ENCODE measurements at regions not wholly inside any gene's neighbourhood (a gene's known extent, or its start where the extent isn't known, plus 50 kb on each side); places are given as distances from the start of the nearest gene placed in this dataset.
"Not testable (repeated sequence)": the region's sequence is repeated elsewhere in the genome, so short reads cannot be mapped to it uniquely, and the experiment has no call there.

DNA sequence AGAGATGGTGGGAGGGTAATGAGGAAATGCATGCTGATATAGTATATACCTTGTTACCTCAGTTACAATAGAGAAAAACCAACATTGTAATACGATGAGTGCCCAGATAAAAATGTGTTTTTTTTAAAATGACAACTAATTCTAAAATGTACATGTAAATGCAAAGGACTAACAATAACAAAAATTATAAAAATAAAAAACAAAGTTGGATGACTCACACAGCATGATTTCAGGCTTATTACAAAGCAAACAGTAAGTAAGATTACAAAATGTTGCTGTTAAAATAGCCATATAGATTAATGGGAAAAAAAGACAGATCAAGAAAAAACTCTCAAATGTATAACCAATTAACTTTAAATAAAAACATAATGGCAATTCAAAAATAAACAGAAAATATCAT lies 1099.4 kb downstream of the FSCB start:
- H3K4me3 ChIP-seq (ENCODE audit: low read length), result no peak overlapping the region
- DNase-seq, result peak; percentile 54
- H3K36me3 ChIP-seq (ENCODE audit: low read depth, low read length), result no peaks in the 10 kb centered on the region
- TF ChIP-seq EZH2phosphoT487 (IDR thresholded peaks at IDR 0.05; ENCODE audit: borderline replicate concordance, low read length), result no peak
- TF ChIP-seq, protein P1, sequence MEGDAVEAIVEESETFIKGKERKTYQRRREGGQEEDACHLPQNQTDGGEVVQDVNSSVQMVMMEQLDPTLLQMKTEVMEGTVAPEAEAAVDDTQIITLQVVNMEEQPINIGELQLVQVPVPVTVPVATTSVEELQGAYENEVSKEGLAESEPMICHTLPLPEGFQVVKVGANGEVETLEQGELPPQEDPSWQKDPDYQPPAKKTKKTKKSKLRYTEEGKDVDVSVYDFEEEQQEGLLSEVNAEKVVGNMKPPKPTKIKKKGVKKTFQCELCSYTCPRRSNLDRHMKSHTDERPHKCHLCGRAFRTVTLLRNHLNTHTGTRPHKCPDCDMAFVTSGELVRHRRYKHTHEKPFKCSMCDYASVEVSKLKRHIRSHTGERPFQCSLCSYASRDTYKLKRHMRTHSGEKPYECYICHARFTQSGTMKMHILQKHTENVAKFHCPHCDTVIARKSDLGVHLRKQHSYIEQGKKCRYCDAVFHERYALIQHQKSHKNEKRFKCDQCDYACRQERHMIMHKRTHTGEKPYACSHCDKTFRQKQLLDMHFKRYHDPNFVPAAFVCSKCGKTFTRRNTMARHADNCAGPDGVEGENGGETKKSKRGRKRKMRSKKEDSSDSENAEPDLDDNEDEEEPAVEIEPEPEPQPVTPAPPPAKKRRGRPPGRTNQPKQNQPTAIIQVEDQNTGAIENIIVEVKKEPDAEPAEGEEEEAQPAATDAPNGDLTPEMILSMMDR (conservative IDR thresholded peaks at IDR 0.05; ENCODE audit: low read depth, low read length), result no peak
- 0 out of 2 replicates have a peak overlapping the region, but pooled peaks have one; percentile 5 for H3K27ac ChIP-seq (ENCODE audit: low read length)
- peak; percentile 64 for ATAC-seq
- no peaks in the 10 kb centered on the region for H3K9me2 ChIP-seq (replicated peaks; ENCODE audit: low read length)
- no peak overlapping the region for H2AFZ ChIP-seq (ENCODE audit: low read length)
- no peaks in the 10 kb centered on the region for H4K20me1 ChIP-seq (ENCODE audit: low read length)
- no peak overlapping the region for H3K9ac ChIP-seq (ENCODE audit: low read length)
- POLR2A ChIA-PET (ENCODE audit: unreplicated experiment), result no interaction called here
- H3F3A ChIP-seq (ENCODE audit: low read length, unreplicated experiment), result no peaks in the 10 kb centered on the region
- peak overlapping the region; percentile 42 for H3K4me2 ChIP-seq (ENCODE audit: low read length)
- intact Hi-C loops (cut with micrococcal nuclease), result no loop called here
- no peaks in the 10 kb centered on the region for H3K9me3 ChIP-seq (ENCODE audit: low read length)
- no peaks in the 10 kb centered on the region for H3K27me3 ChIP-seq (ENCODE audit: low read length)
- H3K4me1 ChIP-seq (ENCODE audit: insufficient read depth, low read length), result peaks cover 21% of the 10 kb centered on the region
- BruUV-seq (replicated peaks), result no TSS peak
- no peaks in the 10 kb centered on the region for H3K79me2 ChIP-seq (ENCODE audit: low read length)
- CTCF ChIA-PET, result no interaction called here

DNA sequence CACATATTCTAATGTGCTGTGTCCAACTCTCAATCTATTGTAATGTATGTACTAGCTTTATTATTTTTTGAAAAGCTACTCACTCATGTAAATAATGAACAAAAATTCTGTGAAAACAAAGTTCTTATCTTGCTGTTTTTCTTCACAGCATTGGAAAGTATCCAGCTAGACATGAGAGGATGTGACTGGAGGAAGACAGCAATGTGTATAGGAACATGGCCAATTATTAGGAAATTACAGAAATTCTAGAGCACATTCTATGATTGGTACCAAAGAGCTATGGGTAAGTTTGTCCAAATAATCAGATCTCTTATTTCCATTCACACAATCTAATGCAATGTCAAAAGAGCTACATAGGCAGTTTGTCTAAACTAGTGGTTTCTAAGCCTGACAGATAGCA lies 1100.2 kb downstream of the FSCB start:
- H3K9ac ChIP-seq (ENCODE audit: low read length), result no peak overlapping the region
- ATAC-seq (peak; percentile 25; the same call in 1 of the 2 replicates), DNase-seq (no peak)
- no peak overlapping the region for H3K27ac ChIP-seq (ENCODE audit: low read length)
- H3K4me2 ChIP-seq (ENCODE audit: low read length), result no peak overlapping the region
- intact Hi-C loops (cut with micrococcal nuclease), result no loop called here
- CTCF ChIA-PET, result no interaction called here
- no peak for TF ChIP-seq EZH2phosphoT487 (IDR thresholded peaks at IDR 0.05; ENCODE audit: borderline replicate concordance, low read length)
- TF ChIP-seq, protein P1 (conservative IDR thresholded peaks at IDR 0.05; ENCODE audit: low read depth, low read length), result no peak
- TF ChIP-seq EZH2 (IDR thresholded peaks at IDR 0.05; ENCODE audit: low read length, unreplicated experiment), result no peak
- H4K20me1 ChIP-seq (ENCODE audit: low read length), result no peaks in the 10 kb centered on the region
- no peaks in the 10 kb centered on the region for H3K9me2 ChIP-seq (replicated peaks; ENCODE audit: low read length)
- no TSS peak for BruUV-seq (replicated peaks)
- H3K79me2 ChIP-seq (ENCODE audit: low read length), result no peaks in the 10 kb centered on the region
- no peak overlapping the region for H2AFZ ChIP-seq (ENCODE audit: low read length)
- POLR2A ChIA-PET (ENCODE audit: unreplicated experiment), result no interaction called here
- peaks cover 21% of the 10 kb centered on the region for H3K4me1 ChIP-seq (ENCODE audit: insufficient read depth, low read length)
- no peaks in the 10 kb centered on the region for H3K9me3 ChIP-seq (ENCODE audit: low read length)
- no peaks in the 10 kb centered on the region for H3F3A ChIP-seq (ENCODE audit: low read length, unreplicated experiment)
- no peaks in the 10 kb centered on the region for H3K36me3 ChIP-seq (ENCODE audit: low read depth, low read length)
- H3K27me3 ChIP-seq (ENCODE audit: low read length), result no peaks in the 10 kb centered on the region
- no peak overlapping the region for H3K4me3 ChIP-seq (ENCODE audit: low read length)

DNA sequence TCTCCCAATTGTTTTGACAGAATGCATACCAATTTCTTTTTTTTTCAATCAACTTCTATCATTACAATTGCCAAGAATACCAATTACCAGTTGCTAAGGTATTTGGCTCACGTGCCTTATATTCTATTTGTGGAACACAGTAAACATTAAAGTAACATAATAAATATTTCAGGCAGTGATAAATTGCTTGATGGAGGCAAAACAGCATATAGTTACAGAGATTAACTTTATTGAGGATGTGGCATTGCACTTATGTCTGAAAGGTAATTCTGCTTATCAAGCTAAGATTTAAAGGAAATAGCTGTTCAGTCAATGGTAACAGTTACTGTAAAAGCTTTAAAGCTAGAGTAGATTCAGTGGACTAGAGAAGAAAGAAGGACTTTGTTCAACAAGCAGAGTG lies 1107.8 kb downstream of the FSCB start:
- Histone ChIP-seq H3K27ac (ENCODE audit: low read length) (no peak overlapping the region), H3K4me1 (ENCODE audit: insufficient read depth, low read length) (no peaks in the 10 kb centered on the region), H3F3A (ENCODE audit: low read length, unreplicated experiment) (no peaks in the 10 kb centered on the region), H3K9me2 (replicated peaks; ENCODE audit: low read length) (no peaks in the 10 kb centered on the region), H3K9me3 (ENCODE audit: low read length) (no peaks in the 10 kb centered on the region), H3K79me2 (ENCODE audit: low read length) (no peaks in the 10 kb centered on the region), H3K27me3 (ENCODE audit: low read length) (no peaks in the 10 kb centered on the region), H3K4me3 (ENCODE audit: low read length) (no peak overlapping the region), H3K9ac (ENCODE audit: low read length) (no peak overlapping the region), H3K36me3 (ENCODE audit: low read depth, low read length) (no peaks in the 10 kb centered on the region), H2AFZ (ENCODE audit: low read length) (no peak overlapping the region), H4K20me1 (ENCODE audit: low read length) (no peaks in the 10 kb centered on the region), H3K4me2 (ENCODE audit: low read length) (no peak overlapping the region)
- TF ChIP-seq EZH2 (IDR thresholded peaks at IDR 0.05; ENCODE audit: low read length, unreplicated experiment) (no peak), EZH2phosphoT487 (IDR thresholded peaks at IDR 0.05; ENCODE audit: borderline replicate concordance, low read length) (no peak)
- TF ChIP-seq, protein P1 (conservative IDR thresholded peaks at IDR 0.05; ENCODE audit: low read depth, low read length), result no peak
- DNase-seq, result no peak
- intact Hi-C loops (cut with micrococcal nuclease), result no loop called here
- POLR2A ChIA-PET (ENCODE audit: unreplicated experiment), result no interaction called here
- ATAC-seq, result peak; percentile 15; the same call in 1 of the 2 replicates
- CTCF ChIA-PET, result no interaction called here
- BruUV-seq (replicated peaks), result no TSS peak

DNA sequence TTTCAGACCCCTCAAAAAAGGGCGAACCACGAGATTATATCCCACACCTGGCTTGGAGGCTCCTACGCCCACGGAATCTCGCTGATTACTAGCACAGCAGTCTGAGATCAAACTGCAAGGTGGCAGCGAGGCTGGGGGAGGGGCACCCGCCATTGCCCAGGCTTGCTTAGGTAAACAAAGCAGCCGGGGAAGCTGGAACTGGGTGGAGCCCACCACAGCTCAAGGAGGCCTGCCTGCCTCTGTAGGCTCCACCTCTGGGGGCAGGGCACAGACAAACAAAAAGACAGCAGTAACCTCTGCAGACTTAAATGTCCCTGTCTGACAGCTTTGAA lies 1136.6 kb downstream of the FSCB start:
- CTCF ChIA-PET; H2AFZ ChIP-seq (ENCODE audit: low read length); H3F3A ChIP-seq (ENCODE audit: low read length, unreplicated experiment); DNase-seq; H3K4me3 ChIP-seq (ENCODE audit: low read length); H3K79me2 ChIP-seq (ENCODE audit: low read length); H3K9me3 ChIP-seq (ENCODE audit: low read length); intact Hi-C loops (cut with micrococcal nuclease); H3K9me2 ChIP-seq (replicated peaks; ENCODE audit: low read length); POLR2A ChIA-PET (ENCODE audit: unreplicated experiment); ATAC-seq; H3K27ac ChIP-seq (ENCODE audit: low read length); H3K27me3 ChIP-seq (ENCODE audit: low read length); H3K9ac ChIP-seq (ENCODE audit: low read length); H3K4me2 ChIP-seq (ENCODE audit: low read length); H4K20me1 ChIP-seq (ENCODE audit: low read length); H3K4me1 ChIP-seq (ENCODE audit: insufficient read depth, low read length); BruUV-seq (replicated peaks); H3K36me3 ChIP-seq (ENCODE audit: low read depth, low read length): not testable (repeated sequence)

Measured in PC-3 (cell line).